ENCODE measurements at regions not wholly inside any gene's neighbourhood (a gene's known extent, or its start where the extent isn't known, plus 50 kb on each side); places are given as distances from the start of the nearest gene placed in this dataset.
A peak's percentile ranks its signal among the peaks of the same experiment; 100 is the strongest.

GRCh38 chr17:13302419-13302818 is 284.6 kb upstream of the ELAC2 start:
- no peak for DNase-seq (ENCODE audit: low read depth)

DNA sequence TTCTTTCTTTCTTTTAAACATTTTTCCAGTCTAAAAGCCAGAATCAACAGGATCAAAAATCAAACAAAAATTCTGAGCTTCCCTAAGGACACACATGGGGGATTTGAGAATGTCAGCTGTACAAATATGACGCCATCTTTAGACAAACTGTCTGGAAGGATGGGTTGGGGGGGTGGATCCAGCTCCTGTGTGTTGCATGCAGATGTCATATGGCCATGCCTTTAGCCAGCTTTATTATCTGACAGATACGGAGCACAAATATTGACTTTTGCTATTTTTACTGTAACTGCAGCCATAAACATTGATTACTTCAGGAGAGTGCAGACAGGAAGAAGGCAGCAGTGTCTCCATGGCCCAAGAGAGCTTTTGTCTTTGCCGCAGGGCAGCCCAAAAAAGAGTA is 279.4 kb upstream of the ELAC2 start:
- no peak for DNase-seq (ENCODE audit: low read depth)

DNA sequence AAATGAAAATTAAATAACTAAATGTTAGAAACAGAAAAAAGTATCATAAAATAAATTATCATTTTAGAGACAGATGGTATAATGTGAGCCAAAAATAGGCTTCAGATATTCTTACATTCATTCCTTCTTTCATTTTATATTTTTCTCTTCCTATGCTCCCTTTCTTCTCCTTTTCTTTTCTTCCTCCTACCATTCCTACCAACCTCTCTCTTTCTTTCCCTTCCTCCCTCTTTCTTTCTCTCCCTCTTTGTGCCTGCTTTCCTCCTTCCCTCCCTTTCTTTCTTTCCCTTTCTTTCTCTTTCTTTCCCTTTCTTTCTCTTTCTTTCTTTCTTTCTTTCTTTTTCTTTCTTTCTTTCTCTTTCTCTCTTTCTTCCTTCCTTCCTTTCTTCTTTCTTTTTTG is 275.6 kb upstream of the ELAC2 start:
- DNase-seq (ENCODE audit: low read depth) = no peak

GRCh38 chr17:13292291-13292690 is 274.5 kb upstream of the ELAC2 start:
- no peak for DNase-seq (ENCODE audit: low read depth)

- no peak for DNase-seq (ENCODE audit: low read depth)
Measured at GRCh38 chr17:13288248-13288647, 270.4 kb upstream of the ELAC2 start.

- DNase-seq (ENCODE audit: low read depth) = no peak
Measured at GRCh38 chr17:13287226-13287625, 269.4 kb upstream of the ELAC2 start.

DNA sequence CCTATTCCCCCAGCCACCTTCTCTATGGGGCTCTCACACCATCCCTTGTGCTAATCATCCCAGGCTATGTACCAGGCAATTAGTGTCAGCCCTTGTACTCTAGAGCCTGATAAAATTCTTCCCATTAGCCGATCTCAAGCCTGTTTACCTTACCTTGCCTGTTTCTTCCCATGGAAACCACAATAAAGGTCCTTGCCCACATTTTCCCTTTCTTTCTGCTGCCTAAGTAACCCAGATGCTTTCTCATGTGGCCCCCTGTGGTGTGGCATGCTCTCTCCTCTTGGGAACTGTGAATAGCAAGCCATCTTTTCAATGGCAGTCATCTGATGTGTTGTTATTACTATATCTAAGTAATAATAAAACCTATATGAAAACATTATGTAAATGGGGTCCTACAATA is 265.8 kb upstream of the ELAC2 start:
- DNase-seq (ENCODE audit: low read depth) = no peak

DNA sequence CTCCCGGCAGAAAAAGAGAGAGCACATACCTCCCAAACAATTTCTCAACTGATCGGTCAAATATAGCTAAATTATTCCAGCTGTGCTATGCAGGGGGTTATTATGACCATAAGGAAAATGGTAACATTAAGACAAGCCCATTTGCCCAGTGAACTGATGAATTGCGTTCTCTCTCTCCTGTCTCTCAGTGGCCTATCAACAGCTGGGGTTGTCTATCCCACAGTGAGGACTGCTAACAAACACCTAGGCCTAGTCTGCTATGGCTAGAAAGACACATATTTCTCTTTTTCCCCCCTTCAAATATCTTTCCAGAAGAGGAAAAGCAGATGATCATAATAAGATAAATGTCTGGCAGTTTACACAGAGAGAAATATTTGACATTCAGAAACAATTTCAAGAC is 263.8 kb upstream of the ELAC2 start:
- no peak for DNase-seq (ENCODE audit: low read depth)

DNA sequence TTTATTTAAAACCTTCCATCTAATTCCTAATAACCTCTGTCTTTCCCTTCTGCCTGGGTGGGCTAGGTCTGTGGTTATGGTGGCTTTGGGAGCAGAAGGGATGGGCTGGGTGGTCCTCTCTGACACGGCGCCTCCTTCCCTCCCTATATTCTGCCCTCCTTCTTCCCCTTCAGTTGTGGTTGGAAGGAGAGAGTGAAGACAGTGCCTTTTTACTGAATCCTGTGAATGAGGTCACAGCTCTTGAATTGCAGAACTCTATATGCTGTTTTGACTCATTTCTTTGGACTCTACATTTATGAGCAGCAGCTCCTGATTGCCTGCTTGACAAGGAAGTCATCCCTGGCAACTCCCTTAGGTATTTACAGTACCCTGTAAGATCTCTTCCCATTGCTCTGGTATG is 256.0 kb upstream of the ELAC2 start:
- DNase-seq (ENCODE audit: low read depth) = peak; percentile 6

- DNase-seq (ENCODE audit: low read depth) = no peak
Measured at GRCh38 chr17:13272296-13272695, 254.5 kb upstream of the ELAC2 start.

DNA sequence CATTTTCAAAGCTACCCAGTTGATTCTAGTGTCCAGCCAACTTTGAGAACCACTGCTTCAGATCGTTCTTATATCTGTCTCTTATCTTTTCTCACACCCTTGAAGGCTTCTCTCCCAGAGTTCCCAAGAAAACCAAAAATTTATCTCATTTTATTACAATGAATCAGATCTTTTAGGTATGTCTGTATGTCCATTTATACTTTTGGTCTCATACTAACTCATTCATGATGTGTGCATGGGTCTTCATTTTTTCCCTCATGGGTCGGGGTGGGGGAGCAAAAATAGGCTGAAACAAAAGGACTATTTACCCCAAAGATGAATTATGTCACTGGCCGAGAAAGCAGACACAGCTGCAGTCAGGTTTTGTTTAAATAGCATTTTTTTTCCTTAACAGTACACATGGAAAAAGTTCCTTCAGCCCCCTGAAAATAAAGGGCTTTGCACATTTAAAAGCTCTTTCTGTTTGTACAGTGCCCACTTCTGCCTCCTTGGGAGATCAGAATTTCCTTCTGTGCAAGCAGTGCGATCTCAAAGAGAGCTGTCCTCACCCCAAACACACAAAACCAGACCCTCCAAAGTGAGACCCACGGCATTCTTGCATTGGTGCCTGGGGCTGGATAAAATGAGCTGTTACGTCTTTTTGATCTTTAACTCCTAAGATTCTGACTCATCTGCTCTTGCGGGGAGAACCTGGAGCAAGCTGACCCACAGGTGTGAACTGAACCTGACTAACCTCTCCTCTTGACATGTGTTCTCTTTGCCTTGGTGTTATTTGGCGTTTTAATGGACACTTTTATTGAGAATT is 251.2 kb upstream of the ELAC2 start:
- DNase-seq (ENCODE audit: low read depth) = no peak

GRCh38 chr17:13266606-13267005 is 248.8 kb upstream of the ELAC2 start:
- peak; percentile 6 for DNase-seq (ENCODE audit: low read depth)

DNA sequence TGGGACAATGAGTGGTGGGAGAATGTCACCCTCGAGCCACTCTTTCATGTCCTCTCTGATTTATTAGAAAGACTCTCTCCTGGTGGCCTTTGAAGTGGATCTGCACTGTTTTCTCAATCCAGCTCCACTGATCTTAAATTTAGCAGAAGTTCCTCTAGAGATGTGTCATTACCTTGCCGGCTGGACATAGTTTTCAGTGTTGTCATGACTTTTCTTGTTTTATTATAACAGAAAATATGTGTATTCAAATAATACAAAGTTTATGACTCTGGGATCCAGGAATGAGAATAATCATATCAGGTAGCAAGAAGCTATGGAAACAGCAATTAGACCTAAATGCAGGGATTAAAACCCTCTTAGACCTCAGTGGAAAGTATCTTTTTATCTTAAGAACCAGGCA is 247.5 kb upstream of the ELAC2 start:
- DNase-seq (ENCODE audit: low read depth) = no peak

DNA sequence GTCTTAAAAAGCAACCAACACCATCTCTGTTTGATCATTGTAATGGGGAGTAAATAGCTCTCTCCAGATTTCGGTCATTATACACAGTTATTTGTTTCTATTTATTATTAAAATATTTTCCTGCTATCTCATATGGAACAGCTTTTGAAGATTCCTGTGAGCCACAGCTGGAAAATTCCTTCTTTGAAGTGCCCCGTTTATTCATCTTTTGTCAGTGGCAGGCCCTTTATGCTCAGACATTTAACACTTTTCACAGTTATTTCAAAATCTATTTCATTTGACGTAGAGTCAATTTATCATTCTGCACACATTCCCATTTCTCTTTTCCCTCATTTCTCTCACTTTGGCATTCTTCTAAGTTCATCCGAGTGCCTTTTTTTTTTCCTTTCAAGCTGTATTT is 245.9 kb upstream of the ELAC2 start:
- no peak for DNase-seq (ENCODE audit: low read depth)

DNA sequence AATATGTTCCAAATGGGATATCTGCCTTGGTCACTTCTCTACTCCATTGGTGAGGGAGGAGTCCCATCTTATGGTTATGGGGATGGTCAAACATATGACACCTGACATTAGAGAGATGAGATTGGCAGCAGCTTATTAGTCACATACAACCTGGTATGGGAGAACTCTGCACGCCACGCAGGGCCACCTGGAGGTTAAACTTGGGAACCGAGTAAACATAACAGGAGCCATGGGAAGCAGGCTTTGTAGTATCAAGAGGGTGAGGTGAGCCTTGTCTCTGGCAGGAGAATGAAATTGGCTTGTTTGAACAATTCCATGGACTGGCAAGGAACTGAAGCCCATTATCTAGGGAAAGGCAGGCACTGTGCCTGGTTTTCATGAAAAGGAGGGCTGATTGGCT is 238.7 kb upstream of the ELAC2 start:
- no peak for DNase-seq (ENCODE audit: low read depth)

- DNase-seq (ENCODE audit: low read depth) = no peak
Measured at GRCh38 chr17:13253733-13254410, 236.0 kb upstream of the ELAC2 start.

GRCh38 chr17:13244513-13244912 is 226.7 kb upstream of the ELAC2 start:
- DNase-seq (ENCODE audit: low read depth) = no peak

GRCh38 chr17:13243585-13243984 is 225.8 kb upstream of the ELAC2 start:
- DNase-seq (ENCODE audit: low read depth) = no peak

- DNase-seq (ENCODE audit: low read depth) = no peak
Measured at GRCh38 chr17:13240851-13241250, 223.0 kb upstream of the ELAC2 start.

GRCh38 chr17:13230350-13231264 is 212.8 kb upstream of the ELAC2 start:
- no peak for DNase-seq (ENCODE audit: low read depth)

DNA sequence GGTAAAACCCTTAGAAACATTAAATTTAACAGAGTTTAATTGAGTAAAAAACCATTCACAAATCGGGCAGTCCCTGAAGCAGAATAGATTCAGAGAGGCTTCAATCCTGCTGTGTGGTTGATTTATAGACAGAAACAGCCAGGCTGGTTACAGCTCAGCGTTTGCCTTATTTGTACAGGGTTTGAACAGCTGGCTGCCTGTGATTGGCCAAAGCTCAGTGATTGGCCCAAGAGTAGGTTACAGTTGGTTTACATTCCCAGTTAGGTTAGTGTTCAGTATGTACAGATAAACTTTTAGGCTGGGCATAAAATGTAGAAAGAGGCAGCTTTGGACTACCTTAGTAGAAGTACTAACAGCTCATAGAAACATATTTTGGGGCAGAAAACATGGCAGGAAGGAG is 210.4 kb upstream of the ELAC2 start:
- DNase-seq (ENCODE audit: low read depth) = no peak

- no peak for DNase-seq (ENCODE audit: low read depth)
Measured at GRCh38 chr17:13222975-13223374, 205.1 kb upstream of the ELAC2 start.

DNA sequence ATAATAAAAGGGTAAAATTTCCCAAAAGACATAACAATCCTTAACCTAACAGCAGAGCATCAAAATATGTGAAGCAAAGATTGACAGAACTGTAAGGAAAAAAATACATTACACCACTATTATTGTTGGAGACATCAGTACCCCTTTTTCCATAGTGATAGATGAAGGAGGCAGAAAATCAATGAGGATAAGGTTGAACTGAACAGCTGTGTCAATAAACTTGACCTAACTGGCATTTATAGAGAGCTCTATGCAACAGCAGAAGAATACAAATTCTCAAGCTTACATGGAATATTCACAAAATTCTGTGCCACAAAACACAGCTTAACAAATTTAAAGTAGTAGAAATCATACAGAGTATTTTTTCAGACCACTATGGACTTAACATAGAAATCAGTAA is 195.0 kb upstream of the ELAC2 start:
- no peak for DNase-seq (ENCODE audit: low read depth)
